ENCODE measurements at regions not wholly inside any gene's neighbourhood (a gene's known extent, or its start where the extent isn't known, plus 50 kb on each side); places are given as distances from the start of the nearest gene placed in this dataset.
"Not testable (repeated sequence)": the region's sequence is repeated elsewhere in the genome, so short reads cannot be mapped to it uniquely, and the experiment has no call there.

- no peak for DNase-seq
Measured at GRCh38 chr7:153407291-153408046, 644.7 kb upstream of the DPP6 start.

DNA sequence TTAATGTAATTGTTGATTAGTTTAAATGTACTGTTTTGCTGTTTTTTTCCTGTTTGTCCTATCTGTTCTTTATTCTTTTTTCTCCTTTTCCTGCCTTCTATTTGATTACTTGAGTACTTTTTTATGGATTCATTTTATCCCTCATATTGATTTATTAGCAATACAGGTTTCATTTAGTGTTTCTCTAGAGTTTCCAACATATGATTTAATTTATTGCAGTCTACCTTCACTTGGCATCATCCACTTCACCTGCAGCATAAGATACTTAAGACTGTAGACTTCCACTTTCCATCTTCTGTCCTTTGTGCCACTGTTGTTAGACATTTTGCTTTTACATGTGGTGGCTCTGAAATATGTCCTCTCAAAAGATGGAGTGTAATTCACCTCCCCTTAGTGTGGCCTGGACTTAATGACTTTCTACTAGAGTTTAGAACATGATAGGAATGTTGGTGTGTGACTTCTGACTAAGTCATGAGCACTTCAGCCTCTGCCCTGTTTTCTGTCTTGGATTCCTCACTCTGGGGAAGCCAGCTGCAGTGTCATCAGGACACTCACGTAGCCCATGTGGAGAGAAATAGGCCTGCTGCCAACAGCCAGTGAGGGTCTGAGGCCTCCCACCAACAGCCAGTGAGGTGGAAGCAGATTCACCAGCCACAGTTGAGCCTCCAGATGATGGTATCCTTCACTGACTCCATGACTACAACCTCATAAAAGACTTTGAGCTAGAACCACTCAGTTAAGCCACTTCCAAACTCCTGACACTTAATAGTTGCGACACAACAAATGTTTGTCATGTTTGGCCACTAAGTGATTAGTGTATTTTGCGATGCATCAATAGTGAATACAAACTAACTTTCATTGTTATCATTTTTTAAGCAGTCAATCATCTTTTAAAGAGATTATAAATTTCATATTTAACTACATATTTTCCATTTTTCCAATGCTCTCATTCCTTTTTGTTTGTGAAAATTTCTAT lies 643.5 kb upstream of the DPP6 start:
- no peak for DNase-seq

DNA sequence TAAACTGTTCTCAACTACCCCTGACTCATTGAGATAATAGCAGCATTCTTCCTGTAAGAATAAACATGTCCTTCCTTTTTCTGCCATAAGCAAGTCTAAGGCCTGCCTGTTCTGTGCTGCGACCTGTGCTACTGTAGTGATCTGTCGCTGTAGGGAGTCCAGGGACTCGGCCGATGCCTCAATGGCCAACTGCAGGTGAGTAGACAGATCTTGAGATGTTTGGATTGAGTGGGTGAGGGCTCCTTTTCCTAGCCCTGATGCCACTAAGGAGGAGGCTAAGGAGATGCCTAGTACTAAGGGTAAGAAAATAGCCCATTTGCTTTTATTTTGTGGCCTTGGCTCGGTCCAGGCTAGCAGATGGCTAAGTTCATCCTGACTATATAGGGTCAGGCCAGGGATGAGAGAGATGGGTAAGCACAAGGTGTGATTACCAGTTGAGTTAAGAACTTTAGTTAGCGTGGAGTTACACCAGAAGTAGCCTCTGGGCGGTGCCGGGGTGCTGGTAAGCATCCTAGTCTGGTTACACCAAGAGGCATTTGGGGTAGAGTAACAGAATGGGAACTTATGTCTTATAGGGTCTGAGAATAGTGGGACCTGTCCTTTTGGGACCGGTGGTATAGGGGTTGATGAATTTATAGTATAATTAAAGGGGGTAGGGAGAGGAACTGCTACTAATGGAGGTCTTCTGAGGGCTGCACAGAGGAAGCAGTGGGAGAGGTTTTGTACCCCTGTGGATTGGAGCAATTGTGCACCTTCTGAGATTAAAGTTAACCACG lies 642.4 kb upstream of the DPP6 start:
- DNase-seq = not testable (repeated sequence)

DNA sequence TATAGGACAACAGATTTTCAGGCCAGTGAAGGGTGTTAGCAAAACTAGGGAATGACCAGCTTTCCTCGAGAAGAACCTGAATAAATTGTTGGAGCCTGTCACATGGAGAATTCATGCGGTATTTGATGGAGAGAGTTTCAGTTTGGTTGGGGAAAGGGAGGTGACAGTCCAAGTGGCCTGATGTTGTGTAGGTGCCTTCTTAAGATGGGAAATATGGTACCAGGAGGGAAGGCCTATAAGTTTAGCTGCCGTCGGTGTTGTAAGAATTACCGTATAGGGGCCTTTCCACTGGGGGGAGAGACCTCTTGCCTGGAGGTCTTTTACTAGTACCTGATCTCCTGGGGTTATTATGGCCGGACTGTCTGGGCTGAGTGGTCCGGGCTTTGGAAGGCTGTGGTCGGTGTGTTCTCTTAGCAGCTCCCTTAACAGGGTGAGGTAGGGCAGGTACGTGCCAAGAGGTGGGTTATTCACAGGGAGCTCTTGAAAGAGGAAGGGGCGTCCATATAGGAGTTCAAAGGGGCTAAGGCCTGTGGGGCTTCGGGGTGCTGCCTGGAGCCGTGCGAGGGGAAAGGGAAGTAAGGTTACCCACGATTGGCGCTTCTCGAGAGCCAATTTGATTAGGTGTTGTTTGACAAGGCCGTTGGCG lies 641.1 kb upstream of the DPP6 start:
- not testable (repeated sequence) for DNase-seq

DNA sequence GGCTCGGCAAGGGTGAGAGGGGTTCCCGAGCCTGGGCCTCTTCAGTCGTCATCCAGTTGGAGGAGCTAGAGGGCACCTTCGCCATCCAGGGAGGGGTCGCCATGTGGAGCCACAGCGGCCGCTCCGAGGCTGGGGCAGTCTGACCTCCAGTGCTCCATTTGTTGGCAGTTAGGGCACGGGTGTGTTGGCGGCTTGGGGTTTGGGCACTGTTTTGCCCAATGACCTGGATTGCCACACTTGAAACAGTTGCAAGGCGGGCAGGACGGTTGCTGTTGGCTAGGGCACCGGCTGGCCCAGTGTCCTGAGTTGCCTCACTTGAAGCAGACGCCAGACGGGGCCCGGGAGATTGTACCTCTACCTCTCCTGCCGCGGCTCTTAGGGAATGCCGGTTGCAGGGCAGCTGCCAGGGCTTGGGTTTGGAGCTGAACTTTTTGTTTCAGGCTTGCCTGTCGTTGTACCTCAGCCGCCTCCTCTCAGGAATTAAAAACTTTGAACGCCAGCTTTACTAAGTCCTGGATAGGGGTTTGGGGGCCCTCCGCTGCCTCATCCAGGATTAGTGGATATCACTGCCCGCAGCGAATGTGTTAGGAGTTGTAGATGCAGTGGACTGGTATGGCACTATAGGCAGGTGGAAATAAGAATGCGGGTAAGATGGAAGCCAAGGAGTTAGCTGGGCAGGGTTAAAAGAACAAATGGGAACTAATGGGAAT lies 639.9 kb upstream of the DPP6 start:
- not testable (repeated sequence) for DNase-seq

GRCh38 chr7:153412824-153413198 lies 639.4 kb upstream of the DPP6 start:
- not testable (repeated sequence) for DNase-seq

DNA sequence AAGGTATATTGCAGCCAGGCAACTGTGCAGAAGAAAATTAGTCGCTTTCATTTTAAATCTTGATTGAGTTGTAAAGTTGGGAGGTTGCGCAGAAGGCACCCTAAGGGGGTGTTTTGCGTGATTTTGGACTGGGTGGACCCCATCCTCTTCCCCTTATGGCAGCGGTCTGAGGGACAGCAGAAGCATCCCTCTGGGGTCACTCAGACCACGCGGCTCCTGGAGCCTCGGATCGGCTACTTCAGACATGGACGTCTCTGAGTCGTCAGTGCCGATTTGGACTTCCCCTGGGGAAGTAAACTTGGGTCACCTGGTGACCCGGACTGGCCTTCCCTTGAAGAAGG lies 639.0 kb upstream of the DPP6 start:
- no peak for DNase-seq

- DNase-seq = no peak
Measured at GRCh38 chr7:153413540-153414287, 638.5 kb upstream of the DPP6 start.

DNA sequence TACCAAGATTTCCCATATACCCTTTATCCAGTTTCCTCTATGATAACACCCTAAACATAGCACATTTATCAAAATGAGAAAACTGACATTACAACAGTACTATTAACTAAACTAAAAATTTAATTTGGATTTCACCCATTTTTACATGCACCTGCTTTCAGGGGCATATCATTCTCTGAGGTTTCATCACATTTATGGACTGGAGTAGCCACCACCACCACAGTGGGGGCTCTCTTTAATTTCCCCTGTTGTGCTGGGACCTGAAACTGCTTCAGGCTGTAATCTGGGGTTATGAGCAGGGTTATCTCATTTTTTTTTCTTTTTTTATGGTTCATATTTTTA lies 637.9 kb upstream of the DPP6 start:
- no peak for DNase-seq

DNA sequence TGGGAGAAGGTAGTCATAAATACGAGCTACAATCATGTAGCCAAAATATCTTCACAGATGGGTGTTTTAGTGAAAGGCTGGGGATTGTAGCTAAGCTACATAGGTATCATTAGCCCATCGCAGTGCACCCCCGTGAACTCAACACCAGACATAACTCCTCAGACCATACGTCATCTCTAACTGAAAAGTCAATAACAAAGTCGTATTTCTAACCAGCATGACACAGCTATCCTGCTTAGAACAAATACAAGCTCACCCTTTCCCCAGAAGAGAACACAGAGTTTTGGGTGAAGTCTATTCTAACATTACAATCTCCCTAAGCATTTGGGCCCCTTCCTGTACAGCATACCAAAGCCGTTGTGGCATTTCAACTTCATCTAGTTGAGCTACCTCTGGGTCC lies 636.6 kb upstream of the DPP6 start:
- DNase-seq = no peak

DNA sequence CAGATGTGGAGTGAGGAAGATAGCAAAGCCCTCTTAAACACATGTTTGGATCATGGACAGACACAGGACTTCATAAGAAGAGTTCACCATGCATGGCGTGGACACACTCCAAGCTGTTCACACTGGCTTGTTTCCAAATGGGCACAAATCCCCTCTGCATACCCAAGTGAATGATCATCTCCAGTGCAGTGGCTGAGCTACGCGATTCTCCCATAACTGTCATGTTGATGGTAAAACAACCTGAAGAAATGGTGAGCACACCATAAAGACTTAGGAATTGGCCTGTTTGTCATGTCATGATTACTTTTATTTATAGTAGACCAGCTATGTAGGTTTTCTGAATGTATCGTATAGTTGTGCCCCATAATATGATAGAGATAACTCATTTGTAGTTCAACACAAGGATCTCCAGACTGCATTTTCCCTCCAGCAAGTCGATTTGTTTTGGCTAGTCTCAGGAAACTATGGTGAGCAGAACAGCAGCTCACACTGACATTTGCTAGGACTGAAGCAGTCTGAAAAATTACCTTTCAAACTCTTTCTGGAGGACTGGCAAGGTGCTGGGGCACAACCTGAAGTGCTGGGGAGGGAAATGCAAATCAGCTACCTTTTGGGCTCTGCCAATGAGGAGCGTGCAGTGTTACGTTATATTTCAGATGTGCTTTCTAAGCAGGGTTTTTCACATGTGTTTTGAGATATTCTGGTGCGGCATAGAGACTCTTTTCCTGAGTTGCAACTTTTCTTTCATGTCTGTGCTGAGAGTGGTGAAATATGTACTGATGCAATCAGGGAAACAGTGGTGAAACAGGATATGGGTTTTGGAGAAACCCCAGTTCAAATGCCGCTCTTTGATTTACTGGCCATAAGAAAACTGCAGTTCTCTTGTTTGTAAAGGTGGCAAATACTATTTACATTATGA lies 629.6 kb upstream of the DPP6 start:
- no peak for DNase-seq

DNA sequence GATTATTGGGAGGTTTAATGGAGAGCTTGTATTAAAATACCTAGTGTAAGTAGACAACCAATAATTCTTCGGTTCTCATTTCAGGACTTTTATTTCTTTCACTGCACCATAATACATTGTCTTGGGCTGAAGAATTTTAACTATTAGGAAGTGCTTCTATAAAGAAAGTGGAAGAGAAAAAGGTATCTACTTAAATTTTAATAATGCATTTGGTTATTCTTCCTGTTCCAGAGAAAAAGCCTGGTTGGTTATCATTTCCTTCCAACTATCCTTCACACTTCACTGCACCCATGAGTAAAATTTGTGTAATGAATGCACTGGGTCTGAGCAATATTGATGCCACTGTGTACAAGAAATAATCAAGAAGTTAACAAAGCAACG lies 629.0 kb upstream of the DPP6 start:
- DNase-seq = no peak

GRCh38 chr7:153430931-153431330 lies 621.3 kb upstream of the DPP6 start:
- no peak for DNase-seq

- DNase-seq = no peak
Measured at GRCh38 chr7:153432063-153432462, 620.1 kb upstream of the DPP6 start.

- no peak for DNase-seq
Measured at GRCh38 chr7:153433223-153433622, 619.0 kb upstream of the DPP6 start.

DNA sequence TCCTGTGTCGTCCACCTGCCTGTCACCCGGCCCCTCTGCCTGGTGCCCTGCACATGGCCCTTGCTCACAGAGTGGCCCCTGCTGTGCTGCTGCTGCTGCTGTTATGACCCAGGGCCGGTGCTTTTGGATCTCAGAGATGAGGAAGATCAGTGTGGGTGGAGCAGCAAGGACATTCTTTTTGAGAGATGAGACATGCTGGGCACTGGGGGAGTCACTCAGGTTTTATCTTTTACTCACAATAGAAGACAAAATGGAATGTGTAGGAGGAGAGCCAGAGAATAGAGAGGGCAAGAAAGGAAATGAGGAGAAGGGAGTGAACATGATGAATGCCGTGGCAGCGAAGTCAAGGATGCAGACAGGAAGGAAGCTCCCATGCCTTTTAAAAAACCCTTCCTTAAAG lies 611.5 kb upstream of the DPP6 start:
- no peak for DNase-seq

GRCh38 chr7:153443032-153443701 lies 609.0 kb upstream of the DPP6 start:
- peak; percentile 88 for DNase-seq

- DNase-seq = no peak
Measured at GRCh38 chr7:153444641-153445040, 607.6 kb upstream of the DPP6 start.

GRCh38 chr7:153445641-153446040 lies 606.6 kb upstream of the DPP6 start:
- no peak for DNase-seq
